Gastroesophageal sphincter (tissue), 3 donors: ENCODE measurements at regions not wholly inside any gene's neighbourhood (a gene's known extent, or its start where the extent isn't known, plus 50 kb on each side); places are given as distances from the start of the nearest gene placed in this dataset.

Experiments used
- CTCF ChIP-seq, 4 experiments: fragments of 200-600 bp in 2 of 4; fragments of 450-650 bp in 2 of 4; sonication (generic) in 1 of 4; IDR thresholded peaks; one replicate each; pipeline ENCODE4 v1.5.1; 2017 to 2019; ENCODE audit warnings: antibody characterized with exemption in 4 of 4, mild to moderate bottlenecking in 2 of 4, moderate library complexity in 2 of 4
- EP300 ChIP-seq: sonication (generic); formaldehyde crosslinking; IDR thresholded peaks from one replicate; pipeline ENCODE4 v1.6.1; 2017; ENCODE audit warnings: antibody characterized with exemption, mild to moderate bottlenecking

- TF ChIP-seq CTCF (IDR thresholded peaks at IDR 0.05) (no peak), EP300 (no peak)
These were observed 161.9 kb upstream of the GALNT2 start for GRCh38 chr1:229905031-229905545.
